ENCODE measurements at regions not wholly inside any gene's neighbourhood (a gene's known extent, or its start where the extent isn't known, plus 50 kb on each side); places are given as distances from the start of the nearest gene placed in this dataset.
"Not testable (repeated sequence)": the region's sequence is repeated elsewhere in the genome, so short reads cannot be mapped to it uniquely, and the experiment has no call there.

DNA sequence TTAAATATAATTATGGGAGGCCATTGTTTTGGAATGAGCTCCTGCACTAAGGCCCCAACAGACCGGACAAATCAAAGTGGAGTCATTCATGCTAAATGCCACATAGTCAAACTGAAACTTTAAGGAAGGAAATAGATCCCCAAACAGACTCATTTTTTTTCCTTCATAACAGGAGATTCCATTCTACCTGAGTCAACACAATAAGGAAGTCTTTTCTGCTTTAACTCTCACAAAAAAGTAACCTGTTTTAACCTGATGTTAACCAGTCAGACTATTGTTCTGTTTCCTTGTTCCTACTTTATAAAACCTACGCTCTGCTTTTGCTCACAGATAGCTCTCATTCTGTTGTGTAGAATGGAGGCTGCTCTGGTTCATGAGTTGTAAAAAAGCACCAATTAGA lies 234.9 kb downstream of the YTHDC2 start:
- DNase-seq (ENCODE audit: extremely low read depth, insufficient read length) = no peak
- no peaks in the 10 kb centered on the region for H3K36me3 ChIP-seq (ENCODE audit: control insufficient read depth, insufficient read depth, low read length)
- H3K4me3 ChIP-seq (replicated peaks; ENCODE audit: low read depth, low read length) = no peak overlapping the region
- TF ChIP-seq, protein P1, sequence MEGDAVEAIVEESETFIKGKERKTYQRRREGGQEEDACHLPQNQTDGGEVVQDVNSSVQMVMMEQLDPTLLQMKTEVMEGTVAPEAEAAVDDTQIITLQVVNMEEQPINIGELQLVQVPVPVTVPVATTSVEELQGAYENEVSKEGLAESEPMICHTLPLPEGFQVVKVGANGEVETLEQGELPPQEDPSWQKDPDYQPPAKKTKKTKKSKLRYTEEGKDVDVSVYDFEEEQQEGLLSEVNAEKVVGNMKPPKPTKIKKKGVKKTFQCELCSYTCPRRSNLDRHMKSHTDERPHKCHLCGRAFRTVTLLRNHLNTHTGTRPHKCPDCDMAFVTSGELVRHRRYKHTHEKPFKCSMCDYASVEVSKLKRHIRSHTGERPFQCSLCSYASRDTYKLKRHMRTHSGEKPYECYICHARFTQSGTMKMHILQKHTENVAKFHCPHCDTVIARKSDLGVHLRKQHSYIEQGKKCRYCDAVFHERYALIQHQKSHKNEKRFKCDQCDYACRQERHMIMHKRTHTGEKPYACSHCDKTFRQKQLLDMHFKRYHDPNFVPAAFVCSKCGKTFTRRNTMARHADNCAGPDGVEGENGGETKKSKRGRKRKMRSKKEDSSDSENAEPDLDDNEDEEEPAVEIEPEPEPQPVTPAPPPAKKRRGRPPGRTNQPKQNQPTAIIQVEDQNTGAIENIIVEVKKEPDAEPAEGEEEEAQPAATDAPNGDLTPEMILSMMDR (IDR thresholded peaks at IDR 0.05; ENCODE audit: insufficient read depth, low read length, poor library complexity, severe bottlenecking) = no peak
- no peaks in the 10 kb centered on the region for H3K27me3 ChIP-seq (replicated peaks; ENCODE audit: control insufficient read depth, insufficient read depth, low read length)

DNA sequence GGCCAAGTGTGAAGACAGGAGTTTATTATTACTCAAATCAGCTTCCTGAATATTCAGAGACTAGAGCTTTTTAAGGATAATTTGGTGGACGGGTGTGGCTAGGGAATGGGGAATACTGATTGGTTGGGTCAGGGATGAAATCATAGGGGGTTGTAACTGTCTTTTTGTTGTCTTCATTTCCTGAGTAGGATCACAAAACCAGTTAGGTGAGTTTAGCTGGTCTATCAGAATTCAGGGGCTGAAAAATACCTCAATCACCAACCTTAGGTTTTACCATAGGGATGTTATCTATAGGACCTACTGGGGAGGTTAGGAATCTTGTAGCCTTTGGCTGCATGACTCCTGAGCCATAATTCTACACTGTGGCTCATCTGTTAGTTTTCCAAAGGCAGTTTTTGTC lies 235.8 kb downstream of the YTHDC2 start:
- no peaks in the 10 kb centered on the region for H3K27me3 ChIP-seq (replicated peaks; ENCODE audit: control insufficient read depth, insufficient read depth, low read length)
- no peak for DNase-seq (ENCODE audit: extremely low read depth, insufficient read length)
- no peak overlapping the region for H3K4me3 ChIP-seq (replicated peaks; ENCODE audit: low read depth, low read length)
- TF ChIP-seq, protein P1 (IDR thresholded peaks at IDR 0.05; ENCODE audit: insufficient read depth, low read length, poor library complexity, severe bottlenecking) = no peak
- H3K36me3 ChIP-seq (ENCODE audit: control insufficient read depth, insufficient read depth, low read length) = no peaks in the 10 kb centered on the region

DNA sequence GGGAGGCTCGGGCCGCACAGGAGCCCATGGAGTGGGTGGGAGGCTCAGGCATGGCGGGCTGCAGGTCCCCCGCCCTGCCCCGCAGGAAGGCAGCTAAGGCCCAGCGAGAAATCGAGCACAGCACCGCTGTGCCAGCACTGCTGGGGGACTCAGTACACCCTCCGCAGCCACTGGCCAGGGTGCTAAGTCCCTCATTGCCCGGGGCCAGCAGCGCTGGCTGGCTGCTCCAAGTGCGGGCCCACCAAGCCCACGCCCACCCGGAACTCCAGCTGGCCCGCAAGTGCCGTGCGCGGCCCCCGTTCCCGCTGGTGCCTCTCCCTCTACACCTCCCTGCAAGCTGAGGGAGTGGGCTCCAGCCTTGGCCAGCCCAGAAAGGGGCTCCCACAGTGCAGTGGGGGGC lies 239.7 kb downstream of the YTHDC2 start:
- not testable (repeated sequence) for H3K4me3 ChIP-seq (replicated peaks; ENCODE audit: low read depth, low read length); H3K27me3 ChIP-seq (replicated peaks; ENCODE audit: control insufficient read depth, insufficient read depth, low read length); H3K36me3 ChIP-seq (ENCODE audit: control insufficient read depth, insufficient read depth, low read length); DNase-seq (ENCODE audit: extremely low read depth, insufficient read length)

DNA sequence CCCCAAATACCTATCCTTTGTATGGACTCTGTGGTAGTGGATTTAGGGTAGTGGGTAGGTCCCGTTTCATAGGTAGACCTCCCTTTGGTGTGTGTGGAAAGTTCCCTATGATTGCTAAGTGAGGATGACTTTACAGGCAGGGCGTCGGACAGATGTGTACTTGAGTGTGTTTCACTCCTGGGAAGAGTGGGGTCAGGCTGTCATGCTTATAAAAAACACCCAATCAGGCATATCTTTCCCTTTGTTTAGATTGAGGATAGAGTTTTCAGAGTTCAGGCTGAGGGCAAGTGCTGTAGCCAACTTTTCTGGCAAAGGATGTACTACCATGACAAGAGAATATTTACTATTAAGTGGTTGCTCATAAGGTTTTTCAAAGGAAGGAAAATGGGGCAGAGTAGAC lies 242.0 kb downstream of the YTHDC2 start:
- Histone ChIP-seq H3K4me3 (replicated peaks; ENCODE audit: low read depth, low read length) (no peak overlapping the region), H3K27me3 (replicated peaks; ENCODE audit: control insufficient read depth, insufficient read depth, low read length) (no peaks in the 10 kb centered on the region), H3K36me3 (ENCODE audit: control insufficient read depth, insufficient read depth, low read length) (no peaks in the 10 kb centered on the region)
- DNase-seq (ENCODE audit: extremely low read depth, insufficient read length) = no peak
- TF ChIP-seq, protein P1 (IDR thresholded peaks at IDR 0.05; ENCODE audit: insufficient read depth, low read length, poor library complexity, severe bottlenecking) = no peak

DNA sequence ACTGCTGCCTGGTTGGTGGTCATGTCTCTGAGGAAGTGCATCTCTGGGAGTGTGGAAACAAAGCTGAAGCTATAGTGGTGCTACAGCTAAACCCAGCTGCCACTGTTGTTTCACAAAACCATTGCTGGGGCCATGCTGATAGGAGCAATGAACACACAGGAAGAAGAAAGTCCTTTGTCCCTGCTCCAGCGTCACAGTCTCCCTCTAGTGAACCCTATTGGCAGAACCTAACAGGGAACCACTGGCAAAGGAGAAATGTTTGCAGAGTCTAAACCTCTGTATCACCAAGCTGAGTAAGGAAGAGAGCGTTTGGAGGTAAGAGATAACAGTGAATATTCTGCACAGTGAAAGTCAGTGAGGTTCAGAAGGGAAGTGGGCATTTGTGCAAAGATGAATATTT lies 244.0 kb downstream of the YTHDC2 start:
- Histone ChIP-seq H3K27me3 (replicated peaks; ENCODE audit: control insufficient read depth, insufficient read depth, low read length) (no peaks in the 10 kb centered on the region), H3K36me3 (ENCODE audit: control insufficient read depth, insufficient read depth, low read length) (no peaks in the 10 kb centered on the region), H3K4me3 (replicated peaks; ENCODE audit: low read depth, low read length) (no peak overlapping the region)
- DNase-seq (ENCODE audit: extremely low read depth, insufficient read length) = no peak
- TF ChIP-seq, protein P1 (IDR thresholded peaks at IDR 0.05; ENCODE audit: insufficient read depth, low read length, poor library complexity, severe bottlenecking) = no peak

DNA sequence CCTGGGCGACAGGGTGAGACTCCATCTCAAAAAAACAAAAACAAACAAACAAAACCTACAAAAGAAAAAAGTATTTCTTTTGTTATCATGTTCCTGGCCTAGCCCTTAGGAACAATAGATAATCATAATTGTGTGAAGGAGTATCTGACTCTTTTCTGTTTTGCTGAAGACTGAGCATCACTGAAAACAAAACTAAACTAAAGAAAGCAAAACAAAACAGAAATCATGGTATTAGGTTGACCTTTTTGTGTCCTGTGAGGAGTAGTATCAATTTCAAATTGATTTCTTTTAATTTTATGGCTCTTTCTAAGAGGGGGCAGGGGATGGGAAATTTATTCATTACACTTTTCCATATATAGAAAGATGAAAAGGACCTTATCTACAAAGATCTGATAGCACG lies 246.0 kb downstream of the YTHDC2 start:
- no peak overlapping the region for H3K4me3 ChIP-seq (replicated peaks; ENCODE audit: low read depth, low read length)
- DNase-seq (ENCODE audit: extremely low read depth, insufficient read length) = no peak
- TF ChIP-seq, protein P1 (IDR thresholded peaks at IDR 0.05; ENCODE audit: insufficient read depth, low read length, poor library complexity, severe bottlenecking) = no peak
- no peaks in the 10 kb centered on the region for H3K27me3 ChIP-seq (replicated peaks; ENCODE audit: control insufficient read depth, insufficient read depth, low read length)
- H3K36me3 ChIP-seq (ENCODE audit: control insufficient read depth, insufficient read depth, low read length) = no peaks in the 10 kb centered on the region
